ENCODE measurements at regions not wholly inside any gene's neighbourhood (a gene's known extent, or its start where the extent isn't known, plus 50 kb on each side); places are given as distances from the start of the nearest gene placed in this dataset.
"Not testable (repeated sequence)": the region's sequence is repeated elsewhere in the genome, so short reads cannot be mapped to it uniquely, and the experiment has no call there.

DNA sequence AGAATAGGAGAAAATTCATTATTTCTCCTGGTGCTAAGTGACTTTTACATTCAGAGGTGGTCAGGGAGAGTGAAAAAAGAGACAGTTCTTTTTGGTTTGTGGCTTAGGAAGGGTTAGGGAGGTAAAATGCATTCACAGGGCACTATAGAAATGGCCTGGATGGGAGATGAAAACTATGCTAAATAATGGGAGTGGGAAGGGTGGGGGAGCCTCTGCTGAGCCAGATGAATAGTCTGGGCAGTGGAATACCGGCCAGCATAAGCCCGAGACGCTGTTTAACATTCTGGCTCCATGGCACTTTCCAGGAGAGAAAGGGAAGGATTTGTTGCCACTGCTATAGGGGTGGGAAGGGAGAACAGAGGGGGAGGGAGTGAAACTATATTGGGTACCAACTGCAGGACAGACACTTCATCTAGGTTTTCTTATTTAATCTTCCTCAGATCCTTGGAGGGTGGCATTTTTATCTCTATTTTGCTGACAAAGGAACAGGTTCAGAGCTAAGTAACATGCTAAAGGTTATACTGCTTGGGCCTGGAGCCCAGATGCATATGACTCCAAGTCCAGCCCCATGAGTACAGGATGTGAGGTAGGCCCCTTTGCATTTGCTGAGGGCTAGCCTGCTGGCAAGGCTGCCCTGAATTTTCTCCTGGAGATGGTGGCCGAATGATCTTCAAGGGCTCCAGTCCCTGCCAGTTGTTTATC, 372.4 kb downstream of the CCSER2 start:
- DNase-seq (ENCODE audit: low read depth) = no peak

DNA sequence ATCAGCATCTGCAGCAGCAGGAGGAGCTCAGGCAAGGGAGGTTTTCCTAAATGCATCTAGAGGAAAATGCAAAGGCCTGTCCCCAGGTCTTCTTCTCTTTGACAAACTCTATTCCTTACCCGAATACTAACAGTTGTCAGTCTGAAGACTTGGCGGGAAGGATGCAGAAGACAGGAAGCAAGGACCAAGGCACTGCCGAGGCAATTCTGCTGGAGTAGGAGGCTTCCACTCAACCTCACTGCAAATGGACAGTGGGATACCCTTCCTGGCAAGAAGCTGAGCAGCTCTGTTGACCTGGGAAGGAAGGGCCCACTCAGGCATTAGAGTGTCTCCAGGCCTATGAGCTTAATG, 373.0 kb downstream of the CCSER2 start:
- no peak for DNase-seq (ENCODE audit: low read depth)

DNA sequence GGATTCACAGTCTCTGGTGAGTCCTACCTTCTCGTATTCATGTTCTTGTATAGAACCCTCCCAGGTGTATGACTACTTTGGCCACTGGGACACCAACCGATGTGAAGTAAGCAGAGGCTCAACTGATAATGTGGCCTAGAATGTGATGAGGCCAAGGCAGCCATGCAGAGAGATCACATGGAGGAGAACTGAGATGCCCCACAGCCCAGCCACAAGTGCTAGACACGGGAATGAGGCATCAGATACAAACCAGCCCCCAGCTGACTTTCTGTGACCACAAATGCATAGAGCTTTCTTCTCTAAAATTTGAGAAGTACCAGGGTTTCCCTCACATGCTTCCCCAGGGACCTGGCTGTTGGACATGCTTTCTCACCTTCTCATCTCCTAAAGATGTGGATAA, 375.7 kb downstream of the CCSER2 start:
- no peak for DNase-seq (ENCODE audit: low read depth)

DNA sequence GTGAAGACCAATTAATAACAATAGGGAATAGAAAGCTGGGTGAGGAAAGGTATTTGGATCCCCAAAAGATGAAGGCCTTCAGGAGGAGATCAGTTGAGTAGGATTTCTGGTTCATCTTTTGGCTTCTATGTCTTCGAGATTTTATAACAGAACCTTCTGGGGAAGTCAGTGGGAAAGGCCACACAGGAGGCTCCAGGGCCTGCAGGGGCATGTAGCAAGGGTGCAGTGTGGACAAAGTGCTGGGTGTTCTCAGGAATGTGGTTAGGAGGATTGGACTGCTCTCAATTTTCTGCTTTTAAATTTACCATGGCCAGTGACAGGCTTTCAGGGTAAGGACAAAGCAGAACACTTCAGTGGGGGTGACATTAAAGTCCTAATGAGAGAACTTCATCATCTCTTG, 378.0 kb downstream of the CCSER2 start:
- no peak for DNase-seq (ENCODE audit: low read depth)

DNA sequence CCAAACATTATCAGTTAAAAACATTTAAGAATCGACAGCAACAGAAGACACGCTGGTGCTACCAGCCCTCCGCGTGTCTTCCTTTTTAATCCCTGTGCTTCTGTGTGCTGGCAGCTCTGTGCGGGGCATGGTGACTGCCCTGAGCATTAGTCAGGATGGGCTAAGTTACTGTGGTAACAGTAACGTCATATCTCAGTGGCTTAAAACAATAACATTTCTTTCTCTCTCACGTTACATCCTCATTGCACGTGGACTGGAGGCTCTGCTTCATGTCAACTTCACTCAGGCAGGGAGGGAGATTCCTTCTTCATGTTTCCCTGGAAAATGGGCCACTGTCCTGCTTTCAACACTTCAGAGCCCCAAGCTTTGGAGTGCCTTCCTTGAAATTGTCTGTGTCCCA, 378.5 kb downstream of the CCSER2 start:
- no peak for DNase-seq (ENCODE audit: low read depth)

DNA sequence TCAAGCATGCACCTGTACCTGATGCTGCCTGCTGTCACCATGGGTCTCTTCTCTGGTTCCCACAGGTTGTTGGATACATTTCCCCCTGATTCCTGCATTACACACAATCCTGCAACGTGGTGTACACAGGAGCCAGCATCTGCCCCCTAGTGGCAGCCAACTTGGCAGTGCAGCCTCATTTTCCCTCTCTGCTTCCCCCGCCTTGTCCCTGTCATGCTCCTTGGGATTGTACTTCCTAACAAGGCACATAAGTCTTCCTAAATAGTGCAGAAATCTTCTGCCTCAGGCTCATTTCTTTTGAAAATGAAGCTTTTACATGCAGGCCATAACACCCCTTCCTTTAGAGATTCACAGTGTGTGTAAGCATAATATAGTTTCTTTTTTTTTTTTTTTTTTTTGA, 387.5 kb downstream of the CCSER2 start:
- DNase-seq (ENCODE audit: low read depth) = no peak

DNA sequence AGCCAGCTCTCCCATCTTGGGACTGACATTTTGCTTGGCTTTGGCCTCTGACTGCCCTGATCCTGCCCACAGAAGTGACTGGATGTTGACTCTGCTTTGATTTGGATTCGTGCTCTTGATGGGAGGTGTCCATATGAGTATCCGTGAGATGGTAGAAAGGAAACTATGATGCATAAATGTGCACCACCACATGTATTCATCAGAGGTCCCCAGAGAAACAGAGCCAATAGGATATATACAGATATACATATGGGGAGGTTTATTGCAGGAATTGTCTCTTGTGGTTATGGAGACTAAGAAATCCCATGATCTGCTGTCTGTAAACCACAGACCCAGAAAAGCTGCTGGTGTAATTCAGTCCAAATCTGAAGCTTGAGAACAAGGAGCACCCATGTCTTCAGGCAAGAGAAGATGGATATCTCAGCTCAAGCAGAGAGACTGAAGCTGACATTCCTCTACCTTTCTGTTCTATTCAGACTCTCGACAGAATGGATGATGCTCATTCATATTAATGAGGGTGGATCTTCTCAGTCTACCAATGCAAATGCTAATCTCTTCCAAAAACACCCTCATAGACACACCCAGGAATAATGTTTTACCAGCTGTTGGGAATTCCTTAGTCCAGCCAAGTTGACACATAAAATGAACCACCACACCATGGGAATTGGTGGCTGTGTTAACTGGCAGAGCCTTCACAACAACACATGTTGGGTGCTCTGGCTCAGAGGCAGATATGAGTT, 390.7 kb downstream of the CCSER2 start:
- DNase-seq (ENCODE audit: low read depth) = peak; percentile 6

DNA sequence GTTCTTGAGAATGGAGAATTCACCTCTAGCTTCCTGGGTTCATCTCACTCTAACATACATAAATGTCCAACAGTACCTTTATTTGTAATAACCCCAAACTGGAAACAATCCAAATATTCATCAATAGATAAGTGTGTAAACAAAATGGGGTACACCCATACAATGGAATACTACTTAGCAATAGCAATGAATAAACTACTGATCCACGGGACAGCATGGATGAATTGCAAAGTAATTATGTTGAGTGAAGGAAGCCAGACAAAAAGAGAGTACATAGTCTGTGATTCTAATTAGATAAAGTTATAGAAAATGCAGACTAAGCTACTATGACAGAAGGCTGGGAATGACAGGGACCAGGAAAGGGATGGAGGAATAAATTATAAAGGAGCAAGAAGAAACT, 391.3 kb downstream of the CCSER2 start:
- no peak for DNase-seq (ENCODE audit: low read depth)

DNA sequence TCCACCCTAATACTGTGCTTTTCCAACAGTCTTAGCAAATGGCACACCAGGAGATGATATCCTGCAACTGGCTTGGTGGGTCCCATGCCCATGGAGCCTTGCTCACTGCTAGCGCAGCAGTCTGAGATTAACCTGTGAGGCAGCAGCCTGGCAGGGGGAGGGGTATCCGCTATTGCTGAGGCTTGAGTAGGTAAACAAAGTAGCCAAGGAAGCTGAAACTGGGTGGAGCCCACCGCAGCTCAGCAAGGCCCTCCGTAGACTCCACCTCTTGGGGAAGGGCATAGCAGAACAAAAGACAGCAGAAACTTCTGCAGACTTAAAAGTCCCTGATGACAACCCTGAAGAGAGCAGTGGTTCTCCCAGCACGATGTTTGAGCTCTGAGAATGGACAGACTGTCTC, 399.0 kb downstream of the CCSER2 start:
- no peak for DNase-seq (ENCODE audit: low read depth)

DNA sequence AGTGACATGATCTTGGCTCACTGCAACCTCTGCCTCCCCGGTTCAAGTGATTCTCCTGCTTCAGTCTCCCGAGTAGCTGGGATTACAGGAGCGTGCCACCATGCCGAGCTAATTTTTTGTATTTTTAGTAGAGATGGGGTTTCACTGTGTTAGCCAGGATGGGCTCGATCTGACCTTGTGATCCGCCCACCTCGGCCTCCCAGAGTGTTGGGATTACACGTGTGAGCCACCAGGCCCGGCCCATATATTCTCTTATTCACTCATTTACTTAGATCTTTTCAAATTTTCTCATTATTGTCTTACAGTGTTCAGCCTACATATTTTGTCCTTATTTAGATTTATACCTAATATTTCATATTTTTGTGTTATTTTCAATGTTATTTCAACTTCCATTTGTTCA, 410.7 kb downstream of the CCSER2 start:
- DNase-seq (ENCODE audit: low read depth) = not testable (repeated sequence)

DNA sequence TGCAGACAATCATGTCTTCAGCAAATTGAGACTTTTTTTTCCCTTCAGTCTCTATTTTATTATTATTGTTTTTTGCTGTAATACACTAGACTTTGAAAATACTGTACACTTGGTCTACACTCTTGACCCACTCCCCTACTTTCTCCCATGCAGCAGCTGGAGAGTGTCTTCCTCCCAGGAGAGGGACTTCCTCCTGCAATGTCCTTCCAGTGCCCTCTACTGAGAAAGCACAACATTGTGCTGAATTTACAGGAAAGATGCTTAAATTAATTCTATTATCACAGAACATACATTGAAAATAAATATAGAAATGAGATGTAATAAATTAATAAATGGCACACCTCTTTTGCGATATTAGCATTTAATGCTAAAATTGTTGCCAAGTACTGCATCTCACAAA, 411.3 kb downstream of the CCSER2 start:
- DNase-seq (ENCODE audit: low read depth) = no peak

DNA sequence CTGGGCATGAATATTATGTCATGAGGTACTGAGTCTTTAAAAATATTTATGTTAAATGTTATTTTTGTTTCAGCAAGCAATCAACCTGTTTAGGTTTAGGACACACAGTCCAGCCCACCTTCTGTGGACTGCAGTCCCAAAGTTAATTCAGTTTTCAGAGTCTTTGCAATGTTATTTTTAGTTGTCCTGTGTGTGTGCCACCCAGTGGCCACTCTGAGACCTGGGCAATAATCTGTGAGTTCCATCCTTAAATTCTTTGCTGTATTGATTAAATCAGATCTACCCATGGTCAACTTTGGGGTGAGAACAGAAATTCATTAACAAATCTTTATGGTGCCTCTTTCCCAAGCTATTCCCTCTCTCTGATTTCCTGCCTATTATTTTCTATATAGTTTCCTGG, 415.1 kb downstream of the CCSER2 start:
- DNase-seq (ENCODE audit: low read depth) = no peak

DNA sequence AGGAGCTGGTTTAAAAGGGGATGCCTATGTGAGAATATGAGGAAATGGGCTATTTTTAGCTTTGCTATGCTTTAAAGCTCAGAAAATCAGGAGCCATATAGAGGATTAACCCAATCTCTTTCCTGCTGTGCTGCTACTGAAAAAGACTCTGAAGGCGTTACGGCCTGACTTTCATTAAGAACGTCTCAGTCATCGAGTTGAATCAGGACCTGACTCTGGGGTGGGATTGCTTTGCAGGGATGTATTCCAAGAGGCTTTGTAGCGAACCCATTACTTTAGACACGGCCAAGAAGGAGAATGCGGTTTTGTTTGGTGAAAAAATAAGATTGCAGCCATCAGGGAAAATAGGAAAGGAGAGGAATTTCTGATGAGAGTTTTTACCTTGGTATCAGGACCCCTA, 426.9 kb downstream of the CCSER2 start:
- no peak for DNase-seq (ENCODE audit: low read depth)

DNA sequence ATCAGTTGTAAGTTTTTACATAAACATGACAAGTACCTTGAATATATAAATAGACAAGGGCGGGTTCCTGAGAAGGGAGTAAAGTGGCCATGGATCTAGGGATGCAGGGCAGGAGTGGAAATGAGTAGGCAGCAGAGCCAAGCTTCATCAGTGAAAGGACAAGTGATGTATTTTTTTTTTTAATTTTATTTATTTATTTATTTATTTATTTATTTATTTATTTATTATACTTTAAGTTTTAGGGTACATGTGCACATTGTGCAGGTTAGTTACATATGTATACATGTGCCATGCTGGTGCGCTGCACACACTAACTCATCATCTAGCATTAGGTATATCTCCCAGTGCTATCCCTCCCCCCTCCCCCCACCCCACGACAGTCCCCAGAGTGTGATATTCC, 428.3 kb downstream of the CCSER2 start:
- DNase-seq (ENCODE audit: low read depth) = not testable (repeated sequence)

DNA sequence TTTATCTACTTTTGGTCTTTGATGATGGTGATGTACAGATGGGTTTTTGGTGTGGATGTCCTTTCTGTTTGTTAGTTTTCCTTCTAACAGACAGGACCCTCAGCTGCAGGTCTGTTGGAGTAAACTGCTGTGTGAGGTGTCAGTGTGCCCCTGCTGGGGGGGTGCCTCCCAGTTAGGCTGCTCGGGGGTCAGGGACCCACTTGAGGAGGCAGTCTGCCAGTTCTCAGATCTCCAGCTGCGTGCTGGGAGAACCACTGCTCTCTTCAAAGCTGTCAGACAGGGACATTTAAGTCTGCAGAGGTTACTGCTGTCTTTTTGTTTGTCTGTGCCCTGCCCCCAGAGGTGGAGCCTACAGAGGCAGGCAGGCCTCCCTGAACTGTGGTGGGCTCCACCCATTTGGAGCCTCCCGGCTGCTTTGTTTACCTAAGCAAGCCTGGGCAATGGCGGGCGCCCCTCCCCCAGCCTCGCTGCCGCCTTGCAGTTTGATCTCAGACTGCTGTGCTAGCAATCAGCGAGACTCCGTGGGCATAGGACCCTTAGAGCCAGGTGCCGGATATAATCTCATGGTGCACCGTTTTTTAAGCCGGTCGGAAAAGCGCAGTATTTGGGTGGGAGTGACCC, 433.7 kb downstream of the CCSER2 start:
- DNase-seq (ENCODE audit: low read depth) = not testable (repeated sequence)

DNA sequence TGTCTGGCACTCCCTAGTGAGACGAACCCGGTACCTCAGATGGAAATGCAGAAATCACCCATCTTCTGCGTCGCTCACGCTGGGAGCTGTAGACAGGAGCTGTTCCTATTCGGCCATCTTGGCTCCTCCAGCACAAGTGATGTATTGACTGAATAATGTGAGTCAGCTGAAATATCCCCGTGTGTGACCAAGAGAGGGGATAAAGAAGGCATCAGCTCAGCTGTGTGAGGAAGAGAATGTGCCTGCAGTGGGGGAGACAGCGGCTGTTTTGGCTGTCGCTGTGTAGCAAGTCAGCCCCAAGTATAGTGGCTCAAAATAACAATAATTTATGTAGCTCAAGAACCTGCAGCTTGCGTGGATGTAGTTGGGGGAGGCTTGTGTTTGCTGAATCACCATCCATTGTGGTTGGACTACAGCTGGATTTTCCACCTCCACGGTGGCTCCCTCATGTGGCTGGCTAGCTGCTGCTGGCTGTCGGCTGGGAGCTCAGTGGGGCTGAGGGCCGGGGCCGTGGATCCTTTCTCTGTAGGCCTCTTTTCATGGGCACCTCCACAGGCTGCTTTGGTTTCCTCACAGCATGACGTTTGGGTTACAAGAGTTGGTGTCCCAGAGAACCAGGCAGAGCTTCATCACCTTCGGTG, 434.5 kb downstream of the CCSER2 start:
- no peak for DNase-seq (ENCODE audit: low read depth)

DNA sequence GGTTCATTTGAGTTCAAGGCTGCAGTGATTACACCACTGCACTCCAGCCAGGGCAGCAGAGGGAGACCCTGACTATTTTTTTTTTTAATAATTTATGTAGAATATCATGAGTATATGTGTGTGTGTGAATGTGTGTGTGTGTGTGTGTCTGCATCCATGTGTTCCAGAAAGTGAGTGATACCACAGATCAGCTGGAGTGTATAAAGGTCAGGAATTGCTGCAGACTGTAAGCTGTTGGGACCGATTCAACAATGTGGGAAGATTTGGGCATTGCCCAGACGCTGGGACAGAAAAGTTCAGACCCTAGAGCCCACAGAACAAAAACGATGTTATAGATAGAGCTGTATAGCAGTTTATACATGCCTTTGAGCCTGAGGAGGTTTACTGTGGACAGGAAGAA, 435.6 kb downstream of the CCSER2 start:
- no peak for DNase-seq (ENCODE audit: low read depth)

DNA sequence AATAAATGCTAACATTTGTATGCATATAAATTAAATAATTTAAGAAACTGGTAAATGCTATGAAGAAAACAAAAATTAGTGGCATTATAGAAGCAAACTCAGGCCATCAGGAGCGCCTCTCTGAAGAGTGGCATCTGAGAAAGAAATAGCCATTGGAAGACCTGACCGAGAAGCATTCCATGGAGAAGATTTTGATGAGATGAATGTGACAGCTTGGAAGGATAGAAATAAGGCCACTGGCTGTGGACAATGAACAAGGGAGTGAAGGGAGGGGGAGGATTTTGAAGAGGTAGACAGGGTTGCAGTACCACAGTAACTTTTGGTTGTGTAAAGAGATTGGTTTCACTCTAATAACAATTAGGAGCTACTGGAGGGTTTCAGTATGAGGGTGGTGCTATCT, 436.7 kb downstream of the CCSER2 start:
- no peak for DNase-seq (ENCODE audit: low read depth)

DNA sequence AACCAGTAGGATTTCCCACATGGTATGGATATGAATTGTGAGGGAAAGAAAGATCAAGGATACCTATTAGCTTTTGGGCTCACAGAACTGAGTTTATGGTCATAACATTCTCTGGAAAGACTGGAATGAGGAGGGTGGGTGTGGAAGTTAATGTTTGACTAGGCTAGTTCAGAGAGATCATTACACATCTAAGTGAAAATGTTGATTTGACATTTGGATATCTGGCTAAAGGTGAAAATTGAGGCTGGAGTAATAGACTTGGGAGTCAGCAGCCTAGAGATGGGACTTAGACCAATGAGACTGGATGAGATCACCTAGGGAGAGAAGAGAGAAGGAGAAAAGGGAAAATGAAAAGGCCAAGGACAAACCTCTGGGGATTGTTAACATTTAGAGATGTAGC, 437.3 kb downstream of the CCSER2 start:
- DNase-seq (ENCODE audit: low read depth) = no peak

DNA sequence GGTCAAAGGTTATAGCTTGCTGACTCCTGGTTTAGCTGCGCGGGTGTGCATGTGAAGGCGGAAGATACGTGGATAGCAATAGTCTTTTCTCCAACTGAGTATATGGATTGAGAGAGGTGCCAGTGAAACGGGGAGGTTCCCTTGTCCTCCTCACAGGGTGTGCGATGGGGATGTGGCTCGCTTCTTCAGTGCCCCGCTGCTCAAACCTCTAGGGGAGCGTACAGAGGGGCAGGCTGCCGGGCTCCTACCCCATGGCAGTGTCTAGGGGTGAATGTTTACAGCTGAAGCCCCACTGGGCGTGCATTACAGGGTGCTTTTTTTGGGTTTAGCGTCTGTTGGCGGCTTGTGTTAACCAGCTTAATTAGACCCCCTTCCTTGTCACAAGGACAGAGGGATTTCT, 438.5 kb downstream of the CCSER2 start:
- DNase-seq (ENCODE audit: low read depth) = no peak

DNA sequence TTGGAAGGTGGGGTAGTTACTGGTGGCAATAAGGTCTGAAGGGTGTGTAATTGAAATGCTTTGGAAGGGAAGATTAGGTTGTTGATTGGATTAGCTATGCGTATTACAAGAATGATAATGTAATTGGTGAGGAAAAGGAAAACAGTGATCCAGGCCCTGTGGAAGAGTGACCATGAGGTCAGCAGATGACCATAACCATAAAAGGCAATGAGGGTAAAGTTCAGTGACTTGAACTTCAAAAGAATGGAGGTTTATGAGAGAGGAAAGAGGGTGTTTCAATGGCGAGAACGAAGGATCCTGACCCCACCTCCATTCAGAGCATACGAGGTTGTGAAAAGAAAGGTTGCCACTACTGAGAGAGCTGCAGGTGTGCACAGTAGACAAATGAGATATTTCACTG, 439.7 kb downstream of the CCSER2 start:
- DNase-seq (ENCODE audit: low read depth) = no peak

DNA sequence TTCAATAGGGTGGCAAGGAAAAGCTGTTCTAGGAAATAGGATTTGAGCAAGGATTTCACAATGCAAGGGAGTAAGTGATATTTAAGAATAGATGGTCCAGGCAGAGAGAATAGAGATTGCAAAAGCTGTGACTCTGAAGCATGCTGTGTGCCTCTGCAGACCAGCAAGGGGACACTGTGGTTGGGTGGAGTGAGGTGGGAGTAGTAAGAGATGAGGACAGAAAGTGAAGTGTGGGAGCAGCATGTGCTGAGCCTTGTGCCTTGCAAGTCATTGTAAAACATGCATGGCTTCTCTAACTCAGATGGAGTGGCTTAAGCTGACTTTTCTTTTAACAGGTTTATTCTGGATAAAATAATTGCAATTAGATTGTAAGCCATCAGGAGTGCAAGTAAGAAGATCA, 442.4 kb downstream of the CCSER2 start:
- DNase-seq (ENCODE audit: low read depth) = no peak

DNA sequence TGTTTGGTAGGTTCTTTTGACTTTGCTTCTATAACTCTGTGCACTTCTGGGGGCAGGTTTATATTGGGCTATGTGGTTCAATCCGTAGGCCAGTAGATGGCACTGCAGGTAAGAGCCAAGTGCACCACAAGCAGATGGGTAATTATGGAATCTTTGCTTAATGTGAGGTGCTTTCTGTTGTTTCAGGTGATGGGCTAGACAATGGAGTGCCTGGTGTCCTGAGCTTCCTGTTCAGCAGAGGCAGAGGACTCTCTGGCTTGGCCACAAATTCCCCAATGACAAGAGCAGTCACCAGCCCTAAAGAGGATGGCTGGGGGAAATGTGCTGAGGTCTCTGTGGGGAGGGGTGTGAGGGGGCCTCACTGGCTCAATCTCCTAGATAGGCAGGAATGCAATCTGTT, 455.0 kb downstream of the CCSER2 start:
- DNase-seq (ENCODE audit: low read depth) = no peak
